ENCODE measurements at regions not wholly inside any gene's neighbourhood (a gene's known extent, or its start where the extent isn't known, plus 50 kb on each side); places are given as distances from the start of the nearest gene placed in this dataset.
"Not testable (repeated sequence)": the region's sequence is repeated elsewhere in the genome, so short reads cannot be mapped to it uniquely, and the experiment has no call there.

DNA sequence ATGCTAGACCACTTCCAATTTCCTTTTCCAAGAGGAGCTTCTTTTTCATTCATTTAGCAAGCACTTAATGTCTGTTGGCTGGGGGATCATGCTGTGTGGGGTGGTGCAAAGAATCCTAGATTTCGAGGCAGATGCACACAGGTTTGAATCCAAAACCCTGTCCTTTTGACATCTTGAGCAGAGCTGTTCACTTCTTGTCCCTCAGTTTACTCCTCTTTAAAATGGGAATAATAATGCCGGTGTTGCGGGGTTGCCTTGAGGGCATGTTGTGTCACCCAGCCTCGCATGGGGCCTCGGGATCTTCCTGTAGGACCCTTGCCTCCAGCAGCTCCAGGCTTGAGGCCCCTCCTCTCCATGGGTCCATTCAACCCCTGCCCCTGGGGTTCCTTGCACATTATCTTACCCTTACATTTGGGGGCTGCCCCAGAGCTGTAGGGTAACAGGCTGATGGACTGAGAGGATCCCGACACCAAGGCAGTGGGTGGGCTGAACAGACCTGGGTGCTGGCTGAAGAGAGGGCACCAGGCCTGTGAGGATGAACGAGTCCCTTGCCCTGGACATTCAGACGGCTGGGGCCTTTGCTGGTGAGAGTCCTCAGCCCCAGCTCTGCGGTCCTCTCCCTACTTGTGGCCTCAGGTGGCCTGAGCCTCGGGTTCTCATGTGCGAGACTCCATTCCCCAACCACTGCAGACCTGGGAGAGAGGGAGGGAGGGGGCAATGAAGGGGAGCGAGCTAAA, 145.8 kb downstream of the BARX1 start:
- no peak for DNase-seq

DNA sequence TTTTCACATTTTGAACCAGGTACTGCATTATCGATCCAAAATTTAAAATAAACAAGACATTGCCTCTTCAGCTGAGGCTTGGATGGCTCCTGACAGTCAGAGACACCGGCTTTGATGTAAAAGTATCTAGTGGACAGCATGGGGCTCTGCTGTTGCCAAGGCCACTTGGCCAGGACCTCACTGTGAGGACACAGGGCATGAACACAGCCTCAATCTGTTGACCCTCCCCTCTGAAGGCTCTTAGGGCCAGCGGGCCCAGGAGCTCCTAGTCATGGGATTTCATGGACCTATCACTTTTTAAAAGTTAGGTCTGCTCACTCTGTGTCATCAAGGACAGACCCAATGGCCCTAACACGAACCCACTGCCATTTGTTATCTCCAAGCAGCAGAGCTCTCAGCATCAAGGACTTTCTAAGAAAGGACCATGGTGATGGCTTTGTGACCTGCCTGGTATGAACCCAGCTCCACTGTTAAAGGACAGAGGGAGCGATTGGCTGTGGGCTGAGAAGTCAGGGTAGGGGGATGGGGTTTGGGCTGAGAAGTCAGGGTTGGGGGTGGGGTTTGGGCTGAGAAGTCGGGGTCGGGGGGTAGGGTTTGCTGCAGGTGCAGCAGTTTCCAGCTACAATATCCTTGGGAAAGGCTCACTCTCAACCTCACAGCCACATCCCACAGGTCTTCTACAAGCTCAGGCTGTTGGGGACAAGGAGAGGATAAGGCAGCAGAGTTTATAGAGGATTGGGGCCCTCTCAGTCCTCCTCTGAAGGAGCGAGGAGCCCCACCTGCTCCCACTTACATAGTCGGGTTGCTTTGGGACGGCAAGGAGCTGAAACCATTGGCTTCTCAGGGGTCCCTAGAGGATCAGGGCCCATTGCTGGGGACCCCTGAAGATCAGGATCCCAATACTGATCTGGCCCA, 146.8 kb downstream of the BARX1 start:
- DNase-seq, result no peak

DNA sequence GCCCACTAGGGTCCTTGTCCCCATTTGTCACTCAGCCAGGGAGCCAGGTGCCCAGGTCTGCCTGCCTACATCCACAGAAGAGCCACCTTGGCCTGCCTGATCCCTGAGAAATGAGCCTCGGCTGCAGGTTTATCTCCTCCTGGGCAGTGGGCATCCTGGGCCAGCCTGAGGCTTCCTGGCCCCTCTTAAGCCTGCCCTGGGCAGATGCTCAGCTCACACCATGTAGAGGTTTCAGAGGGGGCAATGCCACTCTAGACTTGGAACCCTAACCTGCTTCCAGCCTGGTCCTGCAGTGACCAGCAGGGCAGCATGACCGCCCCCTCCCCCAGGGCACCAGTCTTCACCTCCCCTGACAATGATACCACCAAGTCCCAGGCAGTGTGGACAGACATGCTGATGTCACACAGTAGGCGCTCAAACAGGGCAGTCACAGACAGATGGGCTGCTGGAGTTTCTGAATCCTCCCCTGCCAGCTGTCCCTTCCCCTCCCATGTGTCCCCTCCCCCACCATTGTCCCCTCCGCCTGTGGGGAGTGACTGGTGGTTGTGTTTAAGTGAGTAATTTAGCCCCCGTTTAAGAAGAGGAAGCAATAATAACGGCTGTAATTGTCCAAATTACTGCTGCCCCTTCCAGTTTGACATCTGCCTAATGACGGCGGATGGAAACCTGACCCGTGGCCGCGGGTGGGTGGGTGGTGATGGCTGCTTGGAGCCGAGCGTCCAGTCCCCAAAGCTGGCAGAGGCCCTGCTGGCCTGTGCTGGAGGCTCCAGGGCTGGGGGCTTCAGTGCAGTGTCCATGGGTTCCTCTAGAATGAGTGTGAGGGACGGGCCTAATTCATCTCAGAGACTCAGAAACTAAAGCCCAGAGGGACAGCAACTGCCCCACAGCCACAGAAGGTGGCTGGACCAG, 147.7 kb downstream of the BARX1 start:
- no peak for DNase-seq

DNA sequence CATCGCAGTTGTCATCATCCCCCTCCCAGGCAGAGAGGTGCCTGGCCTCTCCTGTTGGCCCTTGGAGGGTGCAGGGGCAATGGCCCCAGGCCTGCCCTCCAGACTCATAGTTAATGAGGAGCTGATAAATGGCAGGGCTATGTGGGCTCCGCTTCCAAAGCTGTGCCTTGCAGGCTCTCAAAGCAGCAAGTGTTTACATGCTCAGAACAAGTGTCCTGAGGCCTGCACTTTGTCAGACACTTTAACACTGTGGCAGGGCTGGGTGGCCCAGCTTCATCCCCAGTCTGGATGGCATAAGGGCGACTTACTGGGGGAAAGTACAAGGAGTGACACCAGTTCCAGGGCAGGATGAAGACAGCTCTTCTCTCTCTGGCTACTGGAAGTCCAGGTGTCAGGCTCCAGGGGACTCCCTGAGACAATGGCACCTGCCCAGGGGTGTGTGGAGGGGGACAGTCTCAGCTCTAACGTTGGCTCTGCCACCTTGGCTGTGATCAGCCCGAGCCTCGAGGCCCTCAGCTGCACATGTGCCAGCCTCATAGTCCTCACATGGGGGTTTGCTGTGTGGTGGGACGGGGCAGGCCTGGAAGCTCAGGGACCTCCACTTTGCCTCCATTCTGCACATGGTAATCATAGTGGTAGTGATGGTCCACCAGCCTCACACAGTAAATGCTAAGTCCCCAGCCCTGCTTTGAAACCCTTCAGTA, 153.4 kb downstream of the BARX1 start:
- no peak for DNase-seq

DNA sequence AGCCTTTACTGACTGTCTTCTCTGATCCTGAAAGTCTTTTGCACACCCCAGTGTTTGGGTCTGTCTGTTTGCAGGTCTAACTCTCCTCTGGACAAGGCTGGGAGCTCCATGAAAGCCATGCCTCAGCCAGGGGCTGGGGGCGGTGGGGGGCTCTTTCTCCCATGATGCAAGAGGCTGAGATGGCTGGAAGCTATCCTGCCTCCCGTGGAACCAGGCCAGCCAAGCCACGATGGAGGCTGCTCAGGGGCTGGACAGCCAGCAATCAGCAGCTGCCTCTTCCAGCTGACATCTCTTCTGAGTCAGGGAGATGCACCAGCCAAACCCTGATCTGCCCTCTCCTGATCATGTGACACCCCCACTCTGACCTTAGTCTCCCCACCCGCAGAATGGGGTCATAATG, 154.0 kb downstream of the BARX1 start:
- no peak for DNase-seq

DNA sequence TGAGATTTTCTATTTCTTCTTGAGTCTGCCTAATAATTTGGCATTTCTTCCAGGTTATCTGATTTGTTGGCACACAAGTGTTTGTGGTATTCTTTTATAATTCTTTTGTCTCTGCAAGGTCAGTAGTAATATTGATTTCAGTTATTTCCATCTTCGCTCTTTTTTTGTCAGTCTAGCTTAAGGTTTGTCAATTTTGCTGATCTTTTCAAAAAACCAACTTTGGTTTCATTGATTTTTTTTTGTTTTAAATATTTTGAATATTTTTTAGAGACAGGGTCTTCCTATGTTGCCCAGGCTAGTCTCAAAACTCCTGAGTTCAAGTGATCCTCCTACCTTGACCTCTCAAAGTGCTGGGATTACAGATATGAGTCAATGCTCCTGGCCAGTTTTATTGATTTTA, 162.8 kb downstream of the BARX1 start:
- DNase-seq, result no peak

DNA sequence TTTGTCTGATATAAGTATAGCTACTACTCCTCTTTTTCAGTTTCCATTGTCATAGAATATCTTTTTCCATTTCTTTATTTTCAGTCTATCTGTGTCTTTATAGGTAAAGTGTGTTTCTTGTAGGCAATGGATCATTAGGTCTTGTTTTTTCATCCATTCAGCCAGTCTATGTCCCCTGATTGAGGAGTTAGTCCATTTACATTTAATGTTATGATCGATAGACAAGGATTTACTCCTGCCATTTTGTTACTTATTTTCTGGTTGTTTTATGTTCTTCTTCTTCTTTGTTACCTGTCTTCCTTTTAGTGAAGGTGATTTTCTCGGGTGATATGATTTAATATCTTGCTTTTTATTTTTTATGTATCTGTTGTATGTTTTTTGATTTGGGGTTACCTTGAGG, 169.0 kb downstream of the BARX1 start:
- no peak for DNase-seq

DNA sequence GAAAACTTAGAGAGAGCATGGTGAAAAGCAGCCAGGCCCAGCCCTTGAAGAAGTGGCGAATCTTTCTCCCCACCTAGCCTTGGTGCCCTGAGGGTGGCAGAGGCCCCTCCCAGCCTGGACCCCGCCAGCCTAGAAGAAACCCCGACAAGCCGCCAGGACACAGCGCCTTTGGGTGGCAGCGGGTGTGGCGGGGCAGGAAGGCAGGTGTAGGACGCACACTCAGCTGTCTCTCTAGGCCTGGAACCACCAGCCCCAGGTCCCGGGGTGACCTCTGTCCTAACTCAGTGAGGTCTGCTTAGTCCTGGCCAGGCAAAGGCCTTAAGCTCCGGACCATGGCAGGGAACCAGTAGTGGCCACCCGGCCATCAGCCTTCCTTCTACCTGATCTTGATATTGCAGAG, 178.3 kb downstream of the BARX1 start:
- DNase-seq, result no peak

DNA sequence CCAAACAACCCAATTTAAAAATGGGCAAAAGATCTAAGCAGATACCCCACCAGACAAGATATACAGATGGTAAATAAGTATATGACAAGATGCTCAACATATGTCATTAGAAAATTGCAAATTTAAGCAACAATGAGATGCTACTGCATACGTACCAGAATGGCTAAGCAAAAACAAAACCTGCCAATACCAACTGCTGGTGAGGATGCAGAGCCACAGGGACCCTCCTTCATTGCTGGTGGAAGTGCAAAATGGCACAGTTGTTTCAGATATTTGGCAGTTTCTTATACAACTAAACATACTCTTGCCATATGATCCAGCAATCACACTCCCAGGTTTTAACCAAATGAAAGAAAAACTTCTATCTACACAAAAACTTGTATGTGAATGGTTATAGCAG, 178.9 kb downstream of the BARX1 start:
- no peak for DNase-seq

DNA sequence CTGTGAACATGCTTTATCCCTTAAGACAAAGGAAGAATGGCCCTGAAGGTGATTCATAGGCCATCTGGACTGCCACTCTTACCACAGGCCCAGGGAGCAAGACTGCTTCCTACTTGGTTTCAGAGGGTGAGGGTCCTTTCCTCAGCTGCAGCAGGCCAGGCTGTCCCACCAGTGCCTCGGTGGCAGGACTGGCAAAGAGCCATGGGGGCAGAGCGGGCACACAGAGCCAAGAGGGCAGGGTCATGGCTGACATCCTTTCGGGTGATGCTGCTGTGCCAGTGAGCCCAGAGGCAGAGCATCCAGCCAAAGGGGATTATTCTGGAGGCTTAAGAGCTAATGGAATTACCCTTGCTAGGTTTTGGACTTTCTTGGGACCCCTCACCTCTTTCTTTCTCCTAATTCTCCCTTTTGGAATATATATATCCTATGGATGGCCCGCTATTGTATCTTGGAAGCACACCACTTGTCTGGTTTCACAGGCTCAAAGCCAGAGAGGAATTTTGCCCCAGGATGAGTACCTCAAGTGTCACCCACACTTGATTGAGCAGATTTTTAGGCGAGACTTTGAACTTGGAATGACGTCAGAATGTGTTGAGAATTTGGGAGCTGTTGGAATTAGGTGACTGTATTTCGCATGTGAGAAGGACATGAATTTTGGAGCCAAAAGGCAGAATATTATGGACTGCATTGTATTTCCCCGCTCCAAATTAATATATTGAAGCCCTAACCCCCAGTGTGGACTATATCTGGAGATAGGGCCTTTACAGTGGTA, 180.6 kb downstream of the BARX1 start:
- DNase-seq, result no peak

DNA sequence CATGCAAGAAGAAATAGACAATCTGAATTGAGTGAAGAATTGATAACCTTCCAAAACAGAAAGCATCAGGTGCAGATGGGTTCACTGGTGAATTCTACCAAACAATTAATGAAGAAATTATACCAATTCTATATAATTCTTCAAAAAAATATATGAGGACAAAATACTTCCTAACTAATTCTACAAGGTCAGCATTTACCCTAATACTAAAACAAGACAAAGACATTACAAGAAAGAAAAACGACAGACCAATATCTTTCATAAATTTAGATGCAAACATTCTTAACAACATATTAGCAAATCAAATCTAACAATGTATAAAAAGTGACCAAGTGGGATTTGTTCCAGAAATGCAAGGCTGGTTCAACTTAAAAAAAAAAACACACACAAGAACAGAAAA, 183.9 kb downstream of the BARX1 start:
- DNase-seq, result no peak

DNA sequence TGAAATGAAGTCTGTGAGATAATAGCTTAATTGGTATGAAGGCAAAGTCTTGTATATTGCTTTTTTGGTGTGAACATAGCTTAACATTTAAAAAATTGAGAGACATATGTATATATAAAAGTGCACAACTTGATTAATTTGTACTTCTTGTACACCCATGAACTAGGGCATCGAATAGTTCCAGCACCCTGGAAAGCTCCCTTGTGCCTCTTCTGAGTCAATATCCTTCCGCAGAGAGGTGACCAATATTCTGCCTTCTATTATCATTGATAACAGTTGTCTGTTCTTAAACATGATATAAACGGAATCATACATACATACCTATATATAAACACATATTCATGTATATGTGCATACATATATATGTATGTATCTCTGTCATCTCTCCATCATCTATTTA, 185.4 kb downstream of the PHF2 start:
- DNase-seq, result no peak

DNA sequence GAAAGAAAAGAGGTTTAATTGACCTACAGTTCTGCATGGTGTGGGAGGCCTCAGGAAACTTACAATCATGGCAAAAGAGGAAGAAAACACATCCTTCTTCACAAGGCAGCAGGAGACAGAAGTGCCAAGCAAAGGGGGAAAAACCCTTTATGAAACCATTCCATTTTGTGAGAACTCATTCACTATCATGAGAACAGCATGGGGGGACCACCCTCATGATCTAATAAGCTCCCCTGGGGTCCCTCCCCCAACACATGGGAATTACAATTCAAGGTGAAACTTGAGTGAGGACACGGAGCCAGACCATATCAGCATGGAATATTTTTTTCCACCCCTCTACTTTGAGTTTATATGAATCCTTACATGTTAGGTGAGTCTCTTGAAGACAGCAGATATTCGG, 173.7 kb downstream of the PHF2 start:
- DNase-seq, result no peak

DNA sequence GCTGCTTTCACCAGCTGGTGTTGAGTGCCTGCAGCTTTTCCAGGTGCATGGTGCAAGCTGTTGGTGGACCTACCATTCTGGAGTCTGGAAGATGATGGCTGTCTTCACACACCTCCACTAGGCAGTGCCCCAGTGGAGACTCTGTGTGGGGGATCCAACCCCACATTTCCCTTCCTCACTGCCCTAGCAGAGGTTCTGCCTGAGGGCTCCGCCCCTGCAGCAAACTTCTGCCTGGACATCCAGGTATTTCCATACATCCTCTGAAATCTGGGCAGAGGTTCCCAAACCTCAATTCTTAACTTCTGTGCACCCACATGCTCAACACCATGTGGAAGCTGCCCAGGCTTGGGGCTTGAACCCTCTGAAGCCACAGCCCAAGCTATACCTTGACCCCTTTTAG, 172.4 kb downstream of the PHF2 start:
- not testable (repeated sequence) for DNase-seq

DNA sequence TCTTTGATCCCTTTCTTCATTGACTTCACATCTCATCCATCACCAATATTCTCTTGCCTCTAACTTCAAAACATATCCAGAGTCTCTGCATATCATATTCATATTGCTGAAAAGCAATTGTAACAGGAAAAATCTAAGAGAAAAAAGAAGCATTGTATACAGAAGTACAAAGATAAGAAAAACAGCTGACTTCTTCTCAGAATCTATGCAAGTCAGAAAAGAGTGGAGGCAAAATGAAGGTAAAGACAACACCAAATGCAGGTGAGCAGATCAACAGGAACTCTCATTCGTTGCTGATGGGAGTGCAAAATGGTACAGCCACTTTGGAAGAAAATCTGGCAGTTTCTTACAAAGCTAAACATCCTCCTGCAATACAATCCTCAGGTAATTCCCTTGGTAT, 155.6 kb downstream of the PHF2 start:
- DNase-seq, result no peak

DNA sequence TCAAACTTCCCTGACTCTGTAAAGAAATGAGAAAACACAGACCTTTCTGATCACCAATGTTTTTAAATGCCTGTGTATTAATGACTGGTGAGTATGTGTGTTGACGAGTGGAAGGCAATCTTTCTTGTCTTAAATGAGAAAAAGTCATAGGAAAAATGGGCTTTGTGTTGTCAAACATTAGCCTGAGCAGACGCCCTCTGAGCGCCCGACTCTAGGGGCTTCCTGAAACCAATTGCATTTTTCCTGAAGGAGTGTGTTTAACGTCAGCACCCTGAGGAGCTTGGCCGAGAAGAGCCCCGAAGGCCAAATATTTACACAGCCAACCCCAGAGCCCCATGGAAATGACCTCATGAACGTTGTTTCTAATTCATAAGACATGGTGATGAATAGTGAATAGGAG, 154.3 kb downstream of the PHF2 start:
- DNase-seq, result no peak

DNA sequence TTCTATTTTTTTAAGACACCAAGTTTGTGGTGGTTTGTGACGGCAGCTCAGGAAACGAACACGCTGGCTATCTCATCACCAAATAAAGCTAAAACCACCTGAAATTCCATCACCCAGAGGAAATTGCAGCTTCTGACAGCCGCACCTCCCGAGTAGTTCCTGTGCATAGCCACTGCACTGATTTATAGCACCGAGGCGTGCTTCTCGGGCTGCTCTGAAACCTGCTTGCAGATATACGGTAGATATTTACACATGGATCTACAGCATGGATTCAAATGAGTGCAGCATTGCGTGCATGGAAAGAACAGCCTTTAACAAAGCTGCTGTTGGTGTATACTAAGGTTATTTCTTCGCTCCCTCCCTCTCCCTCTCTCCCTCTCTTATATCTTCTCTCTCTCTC, 153.8 kb downstream of the PHF2 start:
- DNase-seq, result no peak

Measured in stimulated activated naive CD4-positive, alpha-beta T cell treated with Interleukin-2 at 50 U/mL for 16 hours (primary cell).